HG03159 (cell line): ENCODE measurements at regions not wholly inside any gene's neighbourhood (a gene's known extent, or its start where the extent isn't known, plus 50 kb on each side); places are given as distances from the start of the nearest gene placed in this dataset.

ENCODE experiments used
- ATAC-seq: cut with Tn5 transposase; IDR thresholded peaks from one replicate; pipeline ENCODE4 v1.9.1; 2021; ENCODE audit warnings: mild to moderate bottlenecking, moderate library complexity; ENCODE audit not compliant: unreplicated experiment

- no peak for ATAC-seq
Observed at GRCh38 chr3:117626577-117626976, 917.0 kb downstream of the TUSC7 start.

GRCh38 chr3:117628823-117629291 is 919.3 kb downstream of the TUSC7 start:
- ATAC-seq = no peak

- no peak for ATAC-seq
Observed at GRCh38 chr3:117629505-117629904, 919.9 kb downstream of the TUSC7 start.

- ATAC-seq = peak; percentile 78
Observed at GRCh38 chr3:117630469-117630868, 920.9 kb downstream of the TUSC7 start.

GRCh38 chr3:117630885-117631284 is 921.3 kb downstream of the TUSC7 start:
- ATAC-seq = peak; percentile 9

GRCh38 chr3:117631781-117632180 is 922.2 kb downstream of the TUSC7 start:
- no peak for ATAC-seq

- ATAC-seq = no peak
Observed at GRCh38 chr3:117632191-117632590, 922.6 kb downstream of the TUSC7 start.

GRCh38 chr3:117633207-117633606 is 923.6 kb downstream of the TUSC7 start:
- no peak for ATAC-seq

GRCh38 chr3:117637666-117638065 is 928.1 kb downstream of the TUSC7 start:
- no peak for ATAC-seq

- ATAC-seq = no peak
Observed at GRCh38 chr3:117644203-117644602, 934.6 kb downstream of the TUSC7 start.

- ATAC-seq = peak; percentile 89
Observed at GRCh38 chr3:117645561-117646242, 936.1 kb downstream of the TUSC7 start.

- no peak for ATAC-seq
Observed at GRCh38 chr3:117647435-117647834, 937.9 kb downstream of the TUSC7 start.

- no peak for ATAC-seq
Observed at GRCh38 chr3:117651246-117651645, 941.7 kb downstream of the TUSC7 start.

- no peak for ATAC-seq
Observed at GRCh38 chr3:117656391-117656790, 946.8 kb downstream of the TUSC7 start.

GRCh38 chr3:117657278-117657677 is 947.7 kb downstream of the TUSC7 start:
- no peak for ATAC-seq

- no peak for ATAC-seq
Observed at GRCh38 chr3:117660941-117661817, 951.6 kb downstream of the TUSC7 start.

- no peak for ATAC-seq
Observed at GRCh38 chr3:117661818-117662095, 952.2 kb downstream of the TUSC7 start.

- ATAC-seq = no peak
Observed at GRCh38 chr3:117665296-117665695, 955.7 kb downstream of the TUSC7 start.

- no peak for ATAC-seq
Observed at GRCh38 chr3:117666325-117666724, 956.7 kb downstream of the TUSC7 start.

GRCh38 chr3:117666812-117667211 is 957.2 kb downstream of the TUSC7 start:
- ATAC-seq = no peak

GRCh38 chr3:117669774-117670173 is 960.2 kb downstream of the TUSC7 start:
- no peak for ATAC-seq

- no peak for ATAC-seq
Observed at GRCh38 chr3:117671722-117672318, 962.2 kb downstream of the TUSC7 start.
